HT1080 (cell line): ENCODE measurements at regions not wholly inside any gene's neighbourhood (a gene's known extent, or its start where the extent isn't known, plus 50 kb on each side); places are given as distances from the start of the nearest gene placed in this dataset.
A peak's percentile ranks its signal among the peaks of the same experiment; 100 is the strongest.
"Not testable (repeated sequence)": the region's sequence is repeated elsewhere in the genome, so short reads cannot be mapped to it uniquely, and the experiment has no call there.

Experiments
- DNase-seq: peaks from one replicate; pipeline ENCODE4 v3.0.0-alpha.2; 2015; ENCODE audit warnings: low read depth

GRCh38 chr1:79741720-79742421 is 735.3 kb upstream of the ADGRL4 start:
- no peak for DNase-seq

GRCh38 chr1:79738101-79738500 is 731.6 kb upstream of the ADGRL4 start:
- no peak for DNase-seq

GRCh38 chr1:79737193-79737592 is 730.7 kb upstream of the ADGRL4 start:
- no peak for DNase-seq

- no peak for DNase-seq
Observed at GRCh38 chr1:79732950-79733349, 726.4 kb upstream of the ADGRL4 start.

GRCh38 chr1:79726911-79727310 is 720.4 kb upstream of the ADGRL4 start:
- DNase-seq, result no peak

- no peak for DNase-seq
Observed at GRCh38 chr1:79726321-79726720, 719.8 kb upstream of the ADGRL4 start.

- peak; percentile 46 for DNase-seq
Observed at GRCh38 chr1:79716447-79716846, 709.9 kb upstream of the ADGRL4 start.

- DNase-seq, result no peak
Observed at GRCh38 chr1:79714664-79715063, 708.1 kb upstream of the ADGRL4 start.

- DNase-seq, result peak; percentile 42
Observed at GRCh38 chr1:79711001-79711431, 704.5 kb upstream of the ADGRL4 start.

- no peak for DNase-seq
Observed at GRCh38 chr1:79708646-79709265, 702.2 kb upstream of the ADGRL4 start.

GRCh38 chr1:79705218-79705617 is 698.7 kb upstream of the ADGRL4 start:
- DNase-seq, result no peak

- DNase-seq, result no peak
Observed at GRCh38 chr1:79704067-79704466, 697.5 kb upstream of the ADGRL4 start.

- not testable (repeated sequence) for DNase-seq
Observed at GRCh38 chr1:79702336-79702999, 695.9 kb upstream of the ADGRL4 start.

- DNase-seq, result no peak
Observed at GRCh38 chr1:79695138-79695537, 688.6 kb upstream of the ADGRL4 start.

GRCh38 chr1:79694241-79694640 is 687.7 kb upstream of the ADGRL4 start:
- DNase-seq, result no peak

- DNase-seq, result no peak
Observed at GRCh38 chr1:79693441-79694114, 687.0 kb upstream of the ADGRL4 start.

- no peak for DNase-seq
Observed at GRCh38 chr1:79692519-79692918, 686.0 kb upstream of the ADGRL4 start.

GRCh38 chr1:79688932-79689331 is 682.4 kb upstream of the ADGRL4 start:
- DNase-seq, result no peak

GRCh38 chr1:79683420-79683819 is 676.9 kb upstream of the ADGRL4 start:
- no peak for DNase-seq

- no peak for DNase-seq
Observed at GRCh38 chr1:79682478-79682877, 675.9 kb upstream of the ADGRL4 start.

GRCh38 chr1:79681382-79681781 is 674.9 kb upstream of the ADGRL4 start:
- no peak for DNase-seq

GRCh38 chr1:79679916-79680315 is 673.4 kb upstream of the ADGRL4 start:
- no peak for DNase-seq
